ENCODE measurements at regions not wholly inside any gene's neighbourhood (a gene's known extent, or its start where the extent isn't known, plus 50 kb on each side); places are given as distances from the start of the nearest gene placed in this dataset.

DNA sequence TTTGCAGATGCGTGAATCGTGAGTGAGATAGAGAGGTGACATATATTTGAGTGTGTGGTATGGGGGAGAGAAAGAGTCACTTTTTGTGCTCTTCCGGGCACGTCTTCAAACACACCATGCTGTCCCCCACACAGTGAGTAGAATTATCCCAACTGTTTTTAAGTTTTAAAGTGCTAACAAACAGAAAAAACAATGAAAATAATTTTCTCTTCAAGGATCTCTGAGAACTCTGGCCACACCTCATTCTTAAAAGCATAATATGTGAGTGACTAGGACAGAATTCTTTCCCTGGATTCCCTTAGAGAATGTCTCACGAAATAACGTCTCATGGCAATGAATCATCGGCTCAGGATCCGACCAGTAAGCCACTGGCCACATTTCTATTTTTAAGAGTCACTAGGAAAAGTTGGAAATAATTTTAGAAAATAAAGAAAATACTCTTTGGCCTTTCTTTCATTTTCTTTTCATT, 235.7 kb upstream of the ZNF217 start:
- CTCF ChIA-PET = interaction anchor here (0.6 to 1.4 kb wide), 2 partner anchors 77 to 94 kb away, joined by 3 to 4 read pairs; no protein-coding TSS in a partner anchor
- DNase-seq = peak; percentile 34
- BruUV-seq (replicated peaks) = no TSS peak
- no peaks in the 10 kb centered on the region for H3K9me3 Mint-ChIP-seq (ENCODE audit: low read depth, unreplicated experiment)
- H3K36me3 Mint-ChIP-seq (ENCODE audit: insufficient read depth, unreplicated experiment) = peaks cover 18% of the 10 kb centered on the region
- H3K4me3 Mint-ChIP-seq (ENCODE audit: low read depth, unreplicated experiment) = peak overlapping the region; percentile 64
- H3K4me1 Mint-ChIP-seq (ENCODE audit: low read depth, unreplicated experiment) = peaks cover 55% of the 10 kb centered on the region
- H3K27me3 Mint-ChIP-seq (ENCODE audit: unreplicated experiment) = no peaks in the 10 kb centered on the region
- H3K27ac Mint-ChIP-seq (ENCODE audit: unreplicated experiment) = peak overlapping the region; percentile 98
- TF ChIP-seq, protein P1, sequence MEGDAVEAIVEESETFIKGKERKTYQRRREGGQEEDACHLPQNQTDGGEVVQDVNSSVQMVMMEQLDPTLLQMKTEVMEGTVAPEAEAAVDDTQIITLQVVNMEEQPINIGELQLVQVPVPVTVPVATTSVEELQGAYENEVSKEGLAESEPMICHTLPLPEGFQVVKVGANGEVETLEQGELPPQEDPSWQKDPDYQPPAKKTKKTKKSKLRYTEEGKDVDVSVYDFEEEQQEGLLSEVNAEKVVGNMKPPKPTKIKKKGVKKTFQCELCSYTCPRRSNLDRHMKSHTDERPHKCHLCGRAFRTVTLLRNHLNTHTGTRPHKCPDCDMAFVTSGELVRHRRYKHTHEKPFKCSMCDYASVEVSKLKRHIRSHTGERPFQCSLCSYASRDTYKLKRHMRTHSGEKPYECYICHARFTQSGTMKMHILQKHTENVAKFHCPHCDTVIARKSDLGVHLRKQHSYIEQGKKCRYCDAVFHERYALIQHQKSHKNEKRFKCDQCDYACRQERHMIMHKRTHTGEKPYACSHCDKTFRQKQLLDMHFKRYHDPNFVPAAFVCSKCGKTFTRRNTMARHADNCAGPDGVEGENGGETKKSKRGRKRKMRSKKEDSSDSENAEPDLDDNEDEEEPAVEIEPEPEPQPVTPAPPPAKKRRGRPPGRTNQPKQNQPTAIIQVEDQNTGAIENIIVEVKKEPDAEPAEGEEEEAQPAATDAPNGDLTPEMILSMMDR (IDR thresholded peaks at IDR 0.05; ENCODE audit: unreplicated experiment) = no peak
- intact Hi-C loops (cut with micrococcal nuclease; ENCODE audit: unreplicated experiment) = loop anchor here (1.0 to 5.0 kb wide), 7 partner anchors 38 to 293 kb away; no protein-coding TSS in a partner anchor

DNA sequence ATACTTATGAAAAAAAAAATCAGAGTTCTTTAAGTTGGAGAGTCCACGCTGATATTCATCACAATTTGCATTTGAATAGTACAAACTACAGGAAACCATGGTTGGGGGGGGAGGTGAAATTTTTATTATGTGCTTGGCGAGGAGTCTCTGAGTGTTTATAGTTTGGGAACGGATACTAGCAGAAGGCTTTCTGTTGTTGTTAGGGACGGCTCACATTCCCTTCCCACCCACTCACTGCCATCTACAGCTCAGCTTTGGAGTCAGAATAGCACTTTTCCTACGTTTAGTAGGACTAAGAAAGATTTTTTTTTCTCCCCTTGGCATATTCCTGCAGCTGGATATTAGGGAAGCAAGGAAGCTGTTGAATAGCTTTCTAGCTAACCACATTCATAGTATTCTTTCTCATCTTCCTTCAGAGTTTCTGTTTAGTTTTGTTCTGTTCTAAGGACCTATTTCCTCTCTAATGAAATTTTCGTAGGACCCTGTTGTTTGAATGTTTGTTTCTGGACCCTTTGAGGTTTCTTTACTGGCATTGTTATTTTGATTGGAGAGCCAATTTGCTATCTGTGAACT, 235.1 kb upstream of the ZNF217 start:
- Mint-ChIP-seq H3K9me3 (ENCODE audit: low read depth, unreplicated experiment) (no peaks in the 10 kb centered on the region), H3K27ac (ENCODE audit: unreplicated experiment) (peak overlapping the region; percentile 98), H3K4me3 (ENCODE audit: low read depth, unreplicated experiment) (peak overlapping the region; percentile 64), H3K36me3 (ENCODE audit: insufficient read depth, unreplicated experiment) (peaks cover 18% of the 10 kb centered on the region), H3K4me1 (ENCODE audit: low read depth, unreplicated experiment) (peaks cover 55% of the 10 kb centered on the region), H3K27me3 (ENCODE audit: unreplicated experiment) (no peaks in the 10 kb centered on the region)
- BruUV-seq (replicated peaks) = TSS peak; percentile 93
- CTCF ChIA-PET = interaction anchor here (1.2 to 2.7 kb wide), 3 partner anchors 86 to 93 kb away, joined by 3 to 9 read pairs (median 4); no protein-coding TSS in a partner anchor
- DNase-seq = peak; percentile 27
- intact Hi-C loops (cut with micrococcal nuclease; ENCODE audit: unreplicated experiment) = loop anchor here (1.0 to 5.0 kb wide), 7 partner anchors 39 to 294 kb away; no protein-coding TSS in a partner anchor
- TF ChIP-seq, protein P1 (IDR thresholded peaks at IDR 0.05; ENCODE audit: unreplicated experiment) = no peak

DNA sequence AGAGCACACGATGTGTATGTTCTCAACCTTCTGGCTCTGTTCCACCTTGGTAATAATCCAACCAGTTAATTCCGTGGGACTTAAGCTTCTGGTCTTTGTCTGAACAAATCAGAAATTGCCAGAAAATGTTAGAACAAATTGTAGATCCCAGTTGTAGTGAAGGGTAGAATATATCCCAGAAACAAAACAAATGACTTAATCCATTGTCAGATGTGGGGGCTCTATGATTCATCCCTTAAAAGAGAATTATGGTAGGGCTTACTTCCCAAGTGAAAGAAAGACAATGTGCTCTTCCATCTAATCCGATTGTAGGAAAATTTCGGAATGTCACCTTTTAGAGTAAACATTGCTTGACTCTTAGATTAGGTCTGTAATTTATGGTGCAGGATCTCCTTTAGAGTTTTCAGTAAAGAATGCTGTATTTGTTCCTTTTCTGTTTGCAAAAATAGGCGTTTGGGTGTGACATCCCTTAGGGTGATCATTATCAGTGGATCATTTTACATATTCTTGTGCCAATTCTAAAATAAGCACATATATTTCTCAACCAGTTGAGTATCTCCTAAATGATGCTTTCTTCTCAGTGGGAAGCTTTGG, 234.5 kb upstream of the ZNF217 start:
- intact Hi-C loops (cut with micrococcal nuclease; ENCODE audit: unreplicated experiment) = loop anchor here (2.0 to 5.0 kb wide), 4 partner anchors 89 to 294 kb away; no protein-coding TSS in a partner anchor
- Mint-ChIP-seq H3K4me1 (ENCODE audit: low read depth, unreplicated experiment) (peaks cover 55% of the 10 kb centered on the region), H3K27me3 (ENCODE audit: unreplicated experiment) (no peaks in the 10 kb centered on the region), H3K9me3 (ENCODE audit: low read depth, unreplicated experiment) (no peaks in the 10 kb centered on the region), H3K27ac (ENCODE audit: unreplicated experiment) (peak overlapping the region; percentile 98), H3K36me3 (ENCODE audit: insufficient read depth, unreplicated experiment) (peaks cover 18% of the 10 kb centered on the region), H3K4me3 (ENCODE audit: low read depth, unreplicated experiment) (peak overlapping the region; percentile 64)
- BruUV-seq (replicated peaks) = no TSS peak
- TF ChIP-seq, protein P1 (IDR thresholded peaks at IDR 0.05; ENCODE audit: unreplicated experiment) = no peak
- CTCF ChIA-PET = interaction anchor here (1.2 to 2.7 kb wide), 3 partner anchors 73 to 90 kb away, joined by 3 to 9 read pairs (median 7); no protein-coding TSS in a partner anchor
- DNase-seq = no peak

DNA sequence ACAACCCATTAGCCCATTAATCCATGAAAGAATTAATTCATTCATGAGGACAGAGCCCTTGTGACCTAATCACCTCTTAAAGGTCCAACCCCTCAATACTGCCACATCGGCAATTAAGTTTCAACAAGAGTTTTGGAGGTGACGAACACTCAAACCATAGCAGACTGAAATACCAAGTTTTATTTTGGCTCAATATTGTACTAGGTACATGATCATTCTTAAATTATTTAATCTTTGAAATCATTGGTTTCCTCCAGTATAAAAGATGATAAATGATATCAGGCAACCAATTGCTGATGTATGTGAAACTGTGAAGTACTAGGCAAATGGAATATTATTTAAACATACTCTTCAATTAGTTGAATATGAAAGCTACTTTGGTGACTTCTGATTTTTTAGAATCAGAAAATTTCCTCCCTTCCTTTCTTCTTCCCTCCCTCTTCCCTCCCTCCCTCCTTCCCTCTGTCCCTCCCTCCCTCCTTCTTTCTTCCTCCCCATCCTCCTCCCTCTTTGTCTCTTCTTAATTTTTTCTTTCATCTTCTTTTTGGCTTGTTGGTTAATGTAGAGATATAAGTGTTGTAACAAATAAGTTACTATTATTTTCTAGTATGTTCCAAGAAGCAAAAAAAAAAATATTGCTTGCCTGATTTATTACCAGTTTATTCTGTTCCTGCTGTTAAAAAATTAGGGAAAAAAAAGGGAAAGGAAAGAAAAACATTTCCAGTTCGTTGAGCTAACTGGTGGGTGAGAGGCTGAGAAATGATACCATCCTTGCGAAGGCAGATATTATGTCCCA, 233.9 kb upstream of the ZNF217 start:
- peak overlapping the region; percentile 13 for H3K4me3 Mint-ChIP-seq (ENCODE audit: low read depth, unreplicated experiment)
- DNase-seq = no peak
- no peaks in the 10 kb centered on the region for H3K27me3 Mint-ChIP-seq (ENCODE audit: unreplicated experiment)
- intact Hi-C loops (cut with micrococcal nuclease; ENCODE audit: unreplicated experiment) = loop anchor here (2.0 to 5.0 kb wide), 4 partner anchors 89 to 295 kb away; no protein-coding TSS in a partner anchor
- peaks cover 55% of the 10 kb centered on the region for H3K4me1 Mint-ChIP-seq (ENCODE audit: low read depth, unreplicated experiment)
- CTCF ChIA-PET = interaction anchor here (0.8 to 2.7 kb wide), 10 partner anchors 10 to 232 kb away, joined by 3 to 9 read pairs (median 5); no protein-coding TSS in a partner anchor
- BruUV-seq (replicated peaks) = no TSS peak
- TF ChIP-seq, protein P1 (IDR thresholded peaks at IDR 0.05; ENCODE audit: unreplicated experiment) = no peak
- H3K27ac Mint-ChIP-seq (ENCODE audit: unreplicated experiment) = peak overlapping the region; percentile 98
- H3K9me3 Mint-ChIP-seq (ENCODE audit: low read depth, unreplicated experiment) = no peaks in the 10 kb centered on the region
- peaks cover 18% of the 10 kb centered on the region for H3K36me3 Mint-ChIP-seq (ENCODE audit: insufficient read depth, unreplicated experiment)

Data from Calu3 (cell line).